Ovary (tissue), 3 donors: ENCODE measurements at regions not wholly inside any gene's neighbourhood (a gene's known extent, or its start where the extent isn't known, plus 50 kb on each side); places are given as distances from the start of the nearest gene placed in this dataset.

ENCODE experiments used
- EP300 ChIP-seq: sonication (generic); formaldehyde crosslinking; IDR thresholded peaks from one replicate; pipeline ENCODE4 v1.6.1; 2017; ENCODE audit warnings: antibody characterized with exemption
- POLR2A ChIP-seq: fragments of 450-650 bp; IDR thresholded peaks from one replicate; pipeline ENCODE4 v1.6.1; 2017; ENCODE audit warnings: antibody characterized with exemption, mild to moderate bottlenecking, moderate library complexity
- TF ChIP-seq, protein P1 (sequence below), 3 donors: fragments of 450-650 bp in 2 of 3; fragments of 200-600 bp in 1 of 3; IDR thresholded peaks; one replicate each; pipeline versions ENCODE4 v1.5.1 to v1.8.0; 2016 to 2022; ENCODE audit warnings: antibody characterized with exemption in 3 of 3, mild to moderate bottlenecking in 1 of 3
- donor health status: DM: no; HTN: no; CAD: no.

- TF ChIP-seq, protein P1, sequence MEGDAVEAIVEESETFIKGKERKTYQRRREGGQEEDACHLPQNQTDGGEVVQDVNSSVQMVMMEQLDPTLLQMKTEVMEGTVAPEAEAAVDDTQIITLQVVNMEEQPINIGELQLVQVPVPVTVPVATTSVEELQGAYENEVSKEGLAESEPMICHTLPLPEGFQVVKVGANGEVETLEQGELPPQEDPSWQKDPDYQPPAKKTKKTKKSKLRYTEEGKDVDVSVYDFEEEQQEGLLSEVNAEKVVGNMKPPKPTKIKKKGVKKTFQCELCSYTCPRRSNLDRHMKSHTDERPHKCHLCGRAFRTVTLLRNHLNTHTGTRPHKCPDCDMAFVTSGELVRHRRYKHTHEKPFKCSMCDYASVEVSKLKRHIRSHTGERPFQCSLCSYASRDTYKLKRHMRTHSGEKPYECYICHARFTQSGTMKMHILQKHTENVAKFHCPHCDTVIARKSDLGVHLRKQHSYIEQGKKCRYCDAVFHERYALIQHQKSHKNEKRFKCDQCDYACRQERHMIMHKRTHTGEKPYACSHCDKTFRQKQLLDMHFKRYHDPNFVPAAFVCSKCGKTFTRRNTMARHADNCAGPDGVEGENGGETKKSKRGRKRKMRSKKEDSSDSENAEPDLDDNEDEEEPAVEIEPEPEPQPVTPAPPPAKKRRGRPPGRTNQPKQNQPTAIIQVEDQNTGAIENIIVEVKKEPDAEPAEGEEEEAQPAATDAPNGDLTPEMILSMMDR (IDR thresholded peaks at IDR 0.05): no peak
- no peak for TF ChIP-seq EP300
- no peak for TF ChIP-seq POLR2A
These were observed 145.3 kb upstream of the GRIN2B start for GRCh38 chr12:14126692-14127091.
